ENCODE measurements at regions not wholly inside any gene's neighbourhood (a gene's known extent, or its start where the extent isn't known, plus 50 kb on each side); places are given as distances from the start of the nearest gene placed in this dataset.

GRCh38 chr4:158001756-158002155 is 171.1 kb downstream of the GASK1B start:
- Histone ChIP-seq H3K36me3 (no peaks in the 10 kb centered on the region), H3K27ac (peak overlapping the region in 2 of 4 donors; percentile 30 to 69), H3K4me3 (no peak overlapping the region), H3K4me1 (peaks cover 0 to 61% (median 26%) of the 10 kb centered on the region in 4 donors), H3K27me3 (no peaks in the 10 kb centered on the region), H3K9me3 (no peaks in the 10 kb centered on the region)
- TF ChIP-seq POLR2A (IDR thresholded peaks at IDR 0.05) (no peak), POLR2AphosphoS5 (IDR thresholded peaks at IDR 0.05) (no peak), CTCF (IDR thresholded peaks at IDR 0.05) (no peak), EP300 (IDR thresholded peaks at IDR 0.05) (no peak)
- 69 to 79% methylated on average over 2 of the region's 2 CpGs for WGBS, 2 donors
- no peak for DNase-seq
- intact Hi-C loops (cut with DNase I), result no loop called here

- H3K36me3 ChIP-seq, result no peaks in the 10 kb centered on the region
- H3K27ac ChIP-seq, result no peak overlapping the region
- no peaks in the 10 kb centered on the region for H3K9me3 ChIP-seq
- DNase-seq, result no peak
- H3K27me3 ChIP-seq, result no peaks in the 10 kb centered on the region
- intact Hi-C loops (cut with DNase I), result no loop called here
- TF ChIP-seq EP300 (IDR thresholded peaks at IDR 0.05) (no peak), CTCF (IDR thresholded peaks at IDR 0.05) (no peak), POLR2AphosphoS5 (IDR thresholded peaks at IDR 0.05) (no peak), POLR2A (IDR thresholded peaks at IDR 0.05) (no peak)
- H3K4me3 ChIP-seq, result no peak overlapping the region
- H3K4me1 ChIP-seq, result peaks cover 0 to 52% (median 19%) of the 10 kb centered on the region in 4 donors
- 10 to 60% methylated on average over 1 of the region's 1 CpG for WGBS, 2 donors
Measured at GRCh38 chr4:157999723-158000122, 173.1 kb downstream of the GASK1B start.

GRCh38 chr4:157997296-157997695 is 175.5 kb downstream of the GASK1B start:
- intact Hi-C loops (cut with DNase I), result no loop called here
- no peak overlapping the region for H3K4me3 ChIP-seq
- no peaks in the 10 kb centered on the region for H3K36me3 ChIP-seq
- no peaks in the 10 kb centered on the region for H3K27me3 ChIP-seq
- no peak overlapping the region for H3K27ac ChIP-seq
- no peaks in the 10 kb centered on the region for H3K9me3 ChIP-seq
- no peak for DNase-seq
- TF ChIP-seq POLR2A (IDR thresholded peaks at IDR 0.05) (no peak), CTCF (IDR thresholded peaks at IDR 0.05) (no peak), POLR2AphosphoS5 (IDR thresholded peaks at IDR 0.05) (no peak), EP300 (IDR thresholded peaks at IDR 0.05) (no peak)
- H3K4me1 ChIP-seq, result peaks cover 0 to 31% (median 15%) of the 10 kb centered on the region in 4 donors
- 89 to 94% methylated on average over 1 of the region's 1 CpG for WGBS, 2 donors

- DNase-seq, result no peak
- WGBS, 2 donors, result 62 to 70% methylated on average over 6 of the region's 6 CpGs
- Histone ChIP-seq H3K36me3 (no peaks in the 10 kb centered on the region), H3K9me3 (no peaks in the 10 kb centered on the region), H3K4me3 (no peak overlapping the region), H3K27ac (peak overlapping the region in 3 of 4 donors; percentile 11 to 37 (median 26)), H3K27me3 (no peaks in the 10 kb centered on the region), H3K4me1 (peaks cover 0 to 23% (median 12%) of the 10 kb centered on the region in 4 donors)
- TF ChIP-seq EP300 (IDR thresholded peaks at IDR 0.05) (no peak), POLR2A (IDR thresholded peaks at IDR 0.05) (no peak), POLR2AphosphoS5 (IDR thresholded peaks at IDR 0.05) (no peak), CTCF (IDR thresholded peaks at IDR 0.05) (no peak)
- intact Hi-C loops (cut with DNase I), result no loop called here
Measured at GRCh38 chr4:157996061-157997028, 176.5 kb downstream of the GASK1B start.

All from sigmoid colon (tissue), 6 donors.